Omental fat pad (tissue), 3 donors: ENCODE measurements at regions not wholly inside any gene's neighbourhood (a gene's known extent, or its start where the extent isn't known, plus 50 kb on each side); places are given as distances from the start of the nearest gene placed in this dataset.

Experiments
- ATAC-seq: fragments of 150-250 bp; one replicate; pipeline ENCODE4 v1.9.1; 2016; ENCODE audit warnings: mild to moderate bottlenecking, moderate library complexity; ENCODE audit not compliant: low FRiP score
- DNase-seq: peaks from one replicate; pipeline ENCODE4 v3.0.0-alpha.2; 2019; ENCODE audit warnings: low spot score
- TF ChIP-seq, protein P1 (sequence below), 3 donors: fragments of 450-650 bp; IDR thresholded peaks; one replicate each; pipeline ENCODE4 v1.5.1; 2016 to 2017; ENCODE audit warnings: antibody characterized with exemption in 3 of 3, mild to moderate bottlenecking in 3 of 3, moderate library complexity in 2 of 3

DNA sequence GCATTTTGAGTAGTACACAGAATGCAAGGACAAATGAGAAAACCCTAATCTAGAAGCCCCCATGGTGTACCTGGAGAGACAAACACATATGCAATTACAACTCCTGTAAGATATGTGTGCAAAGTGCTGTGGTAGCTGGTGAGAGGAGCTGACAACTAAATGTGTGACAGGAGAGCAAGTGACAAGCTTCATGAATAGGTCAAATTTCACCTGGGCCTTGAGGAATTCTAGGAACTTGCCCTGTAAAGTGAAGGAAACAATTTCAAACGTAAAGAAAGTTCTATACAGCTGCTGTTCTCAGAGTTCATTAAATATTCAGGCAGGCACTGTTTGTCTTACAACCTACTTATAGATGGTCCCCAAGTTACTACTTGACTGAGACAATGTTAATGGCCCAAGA, 437.0 kb downstream of the TUSC7 start:
- no peak for DNase-seq
- ATAC-seq: no peak
- TF ChIP-seq, protein P1, sequence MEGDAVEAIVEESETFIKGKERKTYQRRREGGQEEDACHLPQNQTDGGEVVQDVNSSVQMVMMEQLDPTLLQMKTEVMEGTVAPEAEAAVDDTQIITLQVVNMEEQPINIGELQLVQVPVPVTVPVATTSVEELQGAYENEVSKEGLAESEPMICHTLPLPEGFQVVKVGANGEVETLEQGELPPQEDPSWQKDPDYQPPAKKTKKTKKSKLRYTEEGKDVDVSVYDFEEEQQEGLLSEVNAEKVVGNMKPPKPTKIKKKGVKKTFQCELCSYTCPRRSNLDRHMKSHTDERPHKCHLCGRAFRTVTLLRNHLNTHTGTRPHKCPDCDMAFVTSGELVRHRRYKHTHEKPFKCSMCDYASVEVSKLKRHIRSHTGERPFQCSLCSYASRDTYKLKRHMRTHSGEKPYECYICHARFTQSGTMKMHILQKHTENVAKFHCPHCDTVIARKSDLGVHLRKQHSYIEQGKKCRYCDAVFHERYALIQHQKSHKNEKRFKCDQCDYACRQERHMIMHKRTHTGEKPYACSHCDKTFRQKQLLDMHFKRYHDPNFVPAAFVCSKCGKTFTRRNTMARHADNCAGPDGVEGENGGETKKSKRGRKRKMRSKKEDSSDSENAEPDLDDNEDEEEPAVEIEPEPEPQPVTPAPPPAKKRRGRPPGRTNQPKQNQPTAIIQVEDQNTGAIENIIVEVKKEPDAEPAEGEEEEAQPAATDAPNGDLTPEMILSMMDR (IDR thresholded peaks at IDR 0.05): no peak

DNA sequence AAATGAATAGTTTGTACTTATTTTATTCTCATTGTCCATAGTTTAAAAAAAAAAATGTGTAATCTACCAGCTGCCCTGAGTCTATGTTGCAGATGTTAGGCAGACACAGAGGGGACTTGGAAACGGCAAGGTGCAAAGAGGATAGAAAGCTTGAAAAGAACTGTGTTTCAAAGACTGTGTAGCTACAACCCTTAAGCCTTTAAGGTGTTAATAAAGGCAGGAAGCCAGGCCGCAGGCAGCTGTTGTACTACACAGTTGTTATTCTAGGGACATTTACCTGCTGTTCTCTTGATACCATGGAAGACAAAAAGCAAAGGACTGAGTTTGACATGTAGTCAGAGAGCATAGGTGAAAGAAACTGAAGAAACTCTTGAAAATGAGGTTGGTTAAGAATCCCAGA, 440.0 kb downstream of the TUSC7 start:
- ATAC-seq (no peak), DNase-seq (no peak)

DNA sequence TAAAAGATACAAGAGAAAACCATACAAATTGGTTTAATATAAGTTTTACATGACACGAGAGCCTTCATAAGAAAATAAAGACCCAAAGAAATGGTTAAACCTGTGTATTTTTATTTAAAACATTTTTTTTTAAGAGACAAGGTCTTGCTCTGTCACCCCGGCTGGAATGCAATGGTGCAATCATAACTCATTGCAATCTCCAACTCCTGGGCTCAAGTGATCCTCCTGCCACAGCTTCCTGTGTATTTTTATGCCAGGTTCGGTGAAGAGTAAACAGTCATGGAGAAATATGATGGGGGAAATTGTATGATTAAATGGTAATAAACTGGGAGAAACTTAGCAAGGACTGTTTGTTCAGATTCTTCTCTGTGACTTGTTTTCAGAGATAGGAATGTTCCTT, 441.0 kb downstream of the TUSC7 start:
- ATAC-seq (no peak), DNase-seq (no peak)
- TF ChIP-seq, protein P1 (IDR thresholded peaks at IDR 0.05): no peak

More for the DNA sequence above, 440.0 kb downstream of the TUSC7 start:
- TF ChIP-seq, protein P1 (IDR thresholded peaks at IDR 0.05): no peak

DNA sequence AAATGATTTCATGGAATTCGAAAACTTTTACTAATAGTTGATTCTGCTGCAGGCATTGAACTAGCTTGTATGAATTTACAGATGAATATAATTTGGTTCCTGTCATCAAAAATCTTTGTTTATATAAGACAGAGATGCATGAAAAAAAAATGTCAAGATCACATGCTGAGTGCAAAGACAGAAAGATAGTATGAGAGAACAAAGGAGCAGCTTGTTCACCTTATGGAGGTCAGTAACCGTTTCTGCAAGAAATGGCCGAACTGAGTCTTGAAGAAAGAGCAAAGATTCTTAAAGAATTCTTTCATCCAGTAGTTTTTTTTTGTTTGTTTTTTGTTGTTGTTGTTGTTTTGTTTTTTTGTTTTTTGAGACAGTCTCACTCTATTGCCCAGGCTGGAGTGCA, 450.6 kb downstream of the TUSC7 start:
- no peak for ATAC-seq

DNA sequence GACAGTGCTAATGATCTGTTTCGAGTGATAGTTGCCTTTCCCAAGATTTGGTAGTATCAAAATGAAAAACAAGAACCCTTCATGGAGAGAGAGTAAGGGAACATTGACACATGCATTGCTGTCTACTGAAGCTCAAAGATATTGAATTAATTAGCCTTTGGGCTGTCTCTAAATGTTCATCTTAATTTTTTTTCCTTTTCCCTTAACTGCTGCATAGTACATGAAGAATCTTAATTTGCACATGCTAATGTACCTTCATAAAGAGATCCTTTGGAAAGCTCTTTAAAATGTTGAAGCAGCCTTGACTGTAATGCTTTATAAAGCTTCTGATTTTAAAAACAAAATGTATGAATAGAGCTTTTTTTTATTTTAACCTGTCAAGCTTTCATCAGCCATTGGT, 452.2 kb downstream of the TUSC7 start:
- ATAC-seq: no peak
- TF ChIP-seq, protein P1 (IDR thresholded peaks at IDR 0.05): no peak
- DNase-seq: no peak

More for the DNA sequence above, 450.6 kb downstream of the TUSC7 start:
- TF ChIP-seq, protein P1 (IDR thresholded peaks at IDR 0.05): no peak
- no peak for DNase-seq

DNA sequence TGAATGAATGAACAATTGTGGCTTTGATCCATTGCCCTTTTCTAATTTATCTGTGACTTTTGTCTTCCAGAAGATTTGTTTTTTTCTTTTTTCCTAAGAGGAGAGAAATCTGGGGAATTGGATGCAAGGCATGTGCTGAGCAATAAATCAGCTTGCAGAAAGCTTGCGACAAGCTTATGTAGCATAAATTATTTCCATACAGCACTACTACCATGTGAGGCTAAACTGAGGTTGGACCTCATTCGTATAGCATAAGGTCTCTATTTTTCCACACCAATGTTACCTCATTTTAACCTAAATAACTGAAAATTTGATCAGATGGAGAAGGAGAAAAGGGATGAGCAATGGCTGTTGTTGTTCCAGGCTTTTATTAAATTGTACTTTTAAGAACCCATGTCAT, 455.6 kb downstream of the TUSC7 start:
- DNase-seq (no peak), ATAC-seq (no peak)
- TF ChIP-seq, protein P1 (IDR thresholded peaks at IDR 0.05): no peak

DNA sequence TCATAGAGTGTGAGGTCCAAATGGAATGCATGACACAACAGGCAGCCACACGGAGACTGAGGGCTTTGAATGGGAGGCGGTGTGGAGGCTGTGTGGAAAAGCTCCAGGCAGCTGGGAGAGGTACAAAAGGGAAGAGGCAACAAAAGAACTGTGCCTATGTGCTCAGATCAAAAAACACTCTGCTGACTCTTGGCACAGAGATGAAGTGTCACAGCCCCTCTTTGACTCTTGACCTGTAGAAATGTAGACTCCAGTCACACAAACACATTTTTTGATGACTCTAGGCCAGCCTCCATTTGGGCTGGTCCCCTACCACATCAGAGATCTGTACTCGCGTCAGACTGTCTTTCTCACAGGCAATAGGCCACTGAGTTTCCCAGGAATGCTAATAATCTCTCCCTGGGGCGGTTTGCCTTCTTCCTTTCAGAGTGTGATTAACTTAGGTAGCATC, 456.0 kb downstream of the TUSC7 start:
- no peak for DNase-seq
- no peak for ATAC-seq
- TF ChIP-seq, protein P1 (IDR thresholded peaks at IDR 0.05): no peak
